ENCODE measurements at regions not wholly inside any gene's neighbourhood (a gene's known extent, or its start where the extent isn't known, plus 50 kb on each side); places are given as distances from the start of the nearest gene placed in this dataset.
A peak's percentile ranks its signal among the peaks of the same experiment; 100 is the strongest.

GRCh38 chr2:19020144-19021099 lies 338.0 kb downstream of the OSR1 start (continued):
- TF ChIP-seq MYPOP (CRISPR knock-in tag; IDR thresholded peaks at IDR 0.05): no peak; the same call in 1 of the 2 replicates
- no peak for TF ChIP-seq E2F1 (CRISPR knock-in tag; IDR thresholded peaks at IDR 0.05)
- TF ChIP-seq MAF1 (CRISPR knock-in tag; IDR thresholded peaks at IDR 0.05; ENCODE audit: borderline replicate concordance): no peak
- TF ChIP-seq ZNF562 (CRISPR knock-in tag; IDR thresholded peaks at IDR 0.05; ENCODE audit: borderline replicate concordance): no peak
- no peak for TF ChIP-seq ATRX (CRISPR knock-in tag; IDR thresholded peaks at IDR 0.05; ENCODE audit: borderline replicate concordance)
- no peak for TF ChIP-seq GMEB2 (CRISPR knock-in tag; IDR thresholded peaks at IDR 0.05; ENCODE audit: low read depth)
- TF ChIP-seq ZNF207 (IDR thresholded peaks at IDR 0.05; ENCODE audit: borderline replicate concordance): no peak
- TF ChIP-seq RFXANK (CRISPR knock-in tag; IDR thresholded peaks at IDR 0.05): no peak
- TF ChIP-seq SALL1 (CRISPR knock-in tag; IDR thresholded peaks at IDR 0.05): peak; percentile 55
- no peak for TF ChIP-seq ZZZ3 (CRISPR knock-in tag; IDR thresholded peaks at IDR 0.05; ENCODE audit: borderline replicate concordance)
- no peak; the same call in 1 of the 2 replicates for TF ChIP-seq EED (CRISPR knock-in tag; IDR thresholded peaks at IDR 0.05)
- no peak for TF ChIP-seq GLMP (CRISPR knock-in tag; IDR thresholded peaks at IDR 0.05; ENCODE audit: borderline replicate concordance)
- no peak for TF ChIP-seq ZNF605 (CRISPR knock-in tag; IDR thresholded peaks at IDR 0.05)
- no peak for TF ChIP-seq CHD2 (IDR thresholded peaks at IDR 0.05; ENCODE audit: low read depth, low read length)
- peak; percentile 20; the same call in 1 of the 2 replicates for TF ChIP-seq BCL6 (CRISPR knock-in tag; IDR thresholded peaks at IDR 0.05)
- TF ChIP-seq SRSF4 (IDR thresholded peaks at IDR 0.05; ENCODE audit: low read depth, low read length, poor library complexity, severe bottlenecking): no peak
- TF ChIP-seq ZNF841 (CRISPR knock-in tag; IDR thresholded peaks at IDR 0.05; ENCODE audit: borderline replicate concordance): no peak
- TF ChIP-seq MED1 (CRISPR knock-in tag; IDR thresholded peaks at IDR 0.05): 0 out of 2 replicates have a peak, but pooled peaks have one; percentile 18
- TF ChIP-seq HMG20A (CRISPR knock-in tag; IDR thresholded peaks at IDR 0.05; ENCODE audit: borderline replicate concordance): no peak
- no peak for TF ChIP-seq TRIM24 (CRISPR knock-in tag; IDR thresholded peaks at IDR 0.05)
- no peak for TF ChIP-seq ZC3H13 (CRISPR knock-in tag; IDR thresholded peaks at IDR 0.05)
- TF ChIP-seq U2AF2 (IDR thresholded peaks at IDR 0.05; ENCODE audit: low read depth, low read length): no peak
- TF ChIP-seq ZMAT3 (CRISPR knock-in tag; conservative IDR thresholded peaks at IDR 0.05): peak; percentile 27; the same call in 1 of the 2 replicates
- TF ChIP-seq ETV6 (CRISPR knock-in tag; conservative IDR thresholded peaks at IDR 0.05): no peak
- no peak for TF ChIP-seq ZNF558 (CRISPR knock-in tag; IDR thresholded peaks at IDR 0.05; ENCODE audit: borderline replicate concordance)
- peak; percentile 21; the same call in 1 of the 2 replicates for TF ChIP-seq FOXO1 (CRISPR knock-in tag; IDR thresholded peaks at IDR 0.05)
- TF ChIP-seq SRY (CRISPR knock-in tag; IDR thresholded peaks at IDR 0.05): 0 out of 2 replicates have a peak, but pooled peaks have one; percentile 43
